Erythroblast (primary cell): ENCODE measurements at regions not wholly inside any gene's neighbourhood (a gene's known extent, or its start where the extent isn't known, plus 50 kb on each side); places are given as distances from the start of the nearest gene placed in this dataset.

Experiments used
- GATA1 ChIP-seq: IDR thresholded peaks from 2 replicates; pipeline ENCODE4 v1.6.1; 2011; ENCODE audit warnings: low read depth, mild to moderate bottlenecking, control low read depth, low read length, moderate library complexity
- POLR2A ChIP-seq: IDR thresholded peaks from 2 replicates; pipeline ENCODE4 v1.6.1; 2011; ENCODE audit warnings: mild to moderate bottlenecking, low read length

GRCh38 chr15:25179673-25180511 lies 225.1 kb downstream of the SNRPN start:
- TF ChIP-seq POLR2A (no peak), GATA1 (no peak)
